GM12878 (cell line): ENCODE measurements at regions not wholly inside any gene's neighbourhood (a gene's known extent, or its start where the extent isn't known, plus 50 kb on each side); places are given as distances from the start of the nearest gene placed in this dataset.
A peak's percentile ranks its signal among the peaks of the same experiment; 100 is the strongest.

Experiments
- CHD1 ChIP-seq: IDR thresholded peaks from 2 replicates; pipeline ENCODE4 v1.6.1; 2012; ENCODE audit warnings: low read depth, low read length, improper control_type of control experiment
- FOXK2 ChIP-seq: fragments of 450-650 bp; IDR thresholded peaks from 2 replicates; pipeline ENCODE4 v1.6.1; 2017; ENCODE audit warnings: mild to moderate bottlenecking, moderate library complexity
- GABPA ChIP-seq: IDR thresholded peaks from 2 replicates; pipeline ENCODE4 v1.6.1; 2014; ENCODE audit warnings: antibody characterized with exemption, low read depth, mild to moderate bottlenecking, inconsistent platforms
- HDAC6 ChIP-seq: fragments of 200-600 bp; sonication (generic); IDR thresholded peaks from one replicate; pipeline ENCODE4 v1.8.0; 2017; ENCODE audit warnings: antibody characterized with exemption; ENCODE audit not compliant: unreplicated experiment
- MEF2A ChIP-seq: IDR thresholded peaks from 2 replicates; pipeline ENCODE4 v1.6.1; 2011; ENCODE audit warnings: low read depth, mild to moderate bottlenecking, low read length, moderate library complexity; ENCODE audit not compliant: insufficient read depth
- NBN ChIP-seq: fragments of 450-650 bp; IDR thresholded peaks from 2 replicates; pipeline ENCODE4 v1.6.1; 2016
- PML ChIP-seq: IDR thresholded peaks from 2 replicates; pipeline ENCODE4 v1.6.1; 2012; ENCODE audit warnings: low read length, inconsistent platforms
- RUNX3 ChIP-seq: IDR thresholded peaks from 2 replicates; pipeline ENCODE4 v1.6.1; 2012; ENCODE audit warnings: low read length, inconsistent platforms
- SMC3 ChIP-seq: IDR thresholded peaks from 2 replicates; pipeline ENCODE4 v1.6.1; 2011; ENCODE audit warnings: low read length, improper control_type of control experiment, borderline replicate concordance
- SPI1 ChIP-seq: IDR thresholded peaks from 2 replicates; pipeline ENCODE4 v1.6.1; 2011; ENCODE audit warnings: low read depth, mild to moderate bottlenecking, low read length, moderate library complexity, borderline replicate concordance; ENCODE audit not compliant: insufficient read depth
- SRF ChIP-seq, 2 experiments: IDR thresholded peaks; 2 replicates each; pipeline ENCODE4 v1.6.1; 2011; ENCODE audit warnings: low read depth in 2 of 2, low read length in 2 of 2, mild to moderate bottlenecking in 1 of 2, moderate library complexity in 1 of 2
- YBX1 ChIP-seq: fragments of 450-650 bp; IDR thresholded peaks from 2 replicates; pipeline ENCODE4 v1.6.1; 2016; ENCODE audit warnings: antibody characterized with exemption
- ZNF687 ChIP-seq: fragments of 450-650 bp; IDR thresholded peaks from 2 replicates; pipeline ENCODE4 v1.6.1; 2017; ENCODE audit warnings: mild to moderate bottlenecking, moderate library complexity
- TF ChIP-seq, protein P1 (sequence below): fragments of 450-650 bp; IDR thresholded peaks from 2 replicates; pipeline ENCODE4 v1.6.1; 2017; ENCODE audit warnings: borderline replicate concordance

DNA sequence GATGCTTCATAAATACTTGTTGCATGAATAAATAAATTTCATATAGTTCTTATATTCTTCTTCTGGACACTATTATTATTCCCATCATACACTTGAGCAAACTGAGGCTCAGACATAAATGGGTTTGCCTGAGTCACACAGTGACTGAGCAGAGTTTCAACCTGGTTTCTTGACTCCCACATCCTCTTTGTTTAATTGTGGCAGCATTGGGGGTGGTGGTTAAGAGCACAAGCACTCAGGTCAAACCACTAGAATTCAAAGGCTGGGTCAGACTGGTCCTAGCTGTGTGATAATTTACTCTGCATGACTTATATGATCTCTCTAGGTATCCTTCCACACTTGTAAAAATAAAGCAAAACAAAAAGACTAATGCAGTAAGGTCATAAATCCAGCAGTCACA lies 274.9 kb upstream of the SRRM4 start (continued):
- TF ChIP-seq ZNF687, result no peak
- TF ChIP-seq, protein P1, sequence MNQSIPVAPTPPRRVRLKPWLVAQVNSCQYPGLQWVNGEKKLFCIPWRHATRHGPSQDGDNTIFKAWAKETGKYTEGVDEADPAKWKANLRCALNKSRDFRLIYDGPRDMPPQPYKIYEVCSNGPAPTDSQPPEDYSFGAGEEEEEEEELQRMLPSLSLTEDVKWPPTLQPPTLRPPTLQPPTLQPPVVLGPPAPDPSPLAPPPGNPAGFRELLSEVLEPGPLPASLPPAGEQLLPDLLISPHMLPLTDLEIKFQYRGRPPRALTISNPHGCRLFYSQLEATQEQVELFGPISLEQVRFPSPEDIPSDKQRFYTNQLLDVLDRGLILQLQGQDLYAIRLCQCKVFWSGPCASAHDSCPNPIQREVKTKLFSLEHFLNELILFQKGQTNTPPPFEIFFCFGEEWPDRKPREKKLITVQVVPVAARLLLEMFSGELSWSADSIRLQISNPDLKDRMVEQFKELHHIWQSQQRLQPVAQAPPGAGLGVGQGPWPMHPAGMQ, result no peak
- TF ChIP-seq SMC3, result no peak
- peak; percentile 61; the same call in 1 of the 2 replicates for TF ChIP-seq SPI1
- TF ChIP-seq MEF2A, result no peak
- TF ChIP-seq HDAC6, result no peak
- no peak for TF ChIP-seq GABPA
- TF ChIP-seq FOXK2, result no peak
- TF ChIP-seq PML, result no peak
- TF ChIP-seq NBN, result no peak
- TF ChIP-seq RUNX3, result peak; percentile 68; the same call in 1 of the 2 replicates
- no peak for TF ChIP-seq YBX1
- TF ChIP-seq CHD1, result no peak
- TF ChIP-seq SRF (IDR thresholded peaks at IDR 0.05; ENCODE audit: low read depth in 2 of 2, low read length in 2 of 2), result no peak
- TF ChIP-seq, all 136 proteins: peak for 2
